Neural crest cell (in vitro differentiated cells): ENCODE measurements at regions not wholly inside any gene's neighbourhood (a gene's known extent, or its start where the extent isn't known, plus 50 kb on each side); places are given as distances from the start of the nearest gene placed in this dataset.

ENCODE experiments used
- DNase-seq: peaks from one replicate; pipeline ENCODE4 v3.0.0; 2021; ENCODE audit warnings: low read depth, mixed read lengths, low spot score
- H3K27ac Mint-ChIP-seq: one replicate; pipeline ENCODE4 v1.8.0; 2021; ENCODE audit warnings: mild to moderate bottlenecking, mixed read lengths; ENCODE audit not compliant: unreplicated experiment
- H3K27me3 Mint-ChIP-seq: 2 replicates; pipeline ENCODE4 v1.8.0; 2021; ENCODE audit warnings: low read depth, mild to moderate bottlenecking, mixed read lengths
- H3K36me3 Mint-ChIP-seq: 2 replicates; pipeline ENCODE4 v1.8.0; 2021; ENCODE audit warnings: low read depth, mild to moderate bottlenecking, mixed read lengths
- H3K4me1 Mint-ChIP-seq: 2 replicates; pipeline ENCODE4 v1.8.0; 2021; ENCODE audit warnings: mixed read lengths
- H3K4me3 Mint-ChIP-seq: one replicate; pipeline ENCODE4 v1.8.0; 2021; ENCODE audit warnings: mild to moderate bottlenecking, mixed read lengths
- H3K9me3 Mint-ChIP-seq: 2 replicates; pipeline ENCODE4 v1.8.0; 2021; ENCODE audit warnings: mixed read lengths
- CTCF ChIP-seq: fragments of 200-600 bp; sonication (generic); conservative IDR thresholded peaks from 2 replicates; pipeline ENCODE4 v1.5.0; 2021; ENCODE audit warnings: antibody characterized with exemption, mild to moderate bottlenecking

GRCh38 chrX:39840581-39841093 is 257.1 kb downstream of the BCOR start:
- Mint-ChIP-seq H3K27ac (no peak overlapping the region), H3K27me3 (no peaks in the 10 kb centered on the region), H3K4me3 (no peak overlapping the region), H3K36me3 (no peaks in the 10 kb centered on the region), H3K4me1 (peaks cover 21% of the 10 kb centered on the region), H3K9me3 (no peaks in the 10 kb centered on the region)
- no peak for DNase-seq
- no peak for TF ChIP-seq CTCF

- no peaks in the 10 kb centered on the region for H3K27me3 Mint-ChIP-seq
- no peak overlapping the region for H3K27ac Mint-ChIP-seq
- no peak overlapping the region for H3K4me3 Mint-ChIP-seq
- DNase-seq = no peak
- TF ChIP-seq CTCF = no peak
- no peaks in the 10 kb centered on the region for H3K36me3 Mint-ChIP-seq
- H3K9me3 Mint-ChIP-seq = no peaks in the 10 kb centered on the region
- H3K4me1 Mint-ChIP-seq = peaks cover 21% of the 10 kb centered on the region
Measured at GRCh38 chrX:39841604-39842003, 256.2 kb downstream of the BCOR start.

GRCh38 chrX:39842281-39842973 is 255.3 kb downstream of the BCOR start:
- Mint-ChIP-seq H3K4me1 (peaks cover 21% of the 10 kb centered on the region), H3K9me3 (no peaks in the 10 kb centered on the region), H3K27me3 (no peaks in the 10 kb centered on the region), H3K36me3 (no peaks in the 10 kb centered on the region), H3K4me3 (no peak overlapping the region), H3K27ac (no peak overlapping the region)
- TF ChIP-seq CTCF = no peak
- DNase-seq = no peak

GRCh38 chrX:39843318-39843717 is 254.4 kb downstream of the BCOR start:
- peaks cover 21% of the 10 kb centered on the region for H3K4me1 Mint-ChIP-seq
- DNase-seq = no peak
- no peak overlapping the region for H3K27ac Mint-ChIP-seq
- no peaks in the 10 kb centered on the region for H3K27me3 Mint-ChIP-seq
- no peak overlapping the region for H3K4me3 Mint-ChIP-seq
- H3K36me3 Mint-ChIP-seq = no peaks in the 10 kb centered on the region
- TF ChIP-seq CTCF = no peak
- no peaks in the 10 kb centered on the region for H3K9me3 Mint-ChIP-seq

GRCh38 chrX:39845233-39845632 is 252.5 kb downstream of the BCOR start:
- no peak overlapping the region for H3K4me3 Mint-ChIP-seq
- peaks cover 4% of the 10 kb centered on the region for H3K9me3 Mint-ChIP-seq
- H3K27ac Mint-ChIP-seq = no peak overlapping the region
- no peaks in the 10 kb centered on the region for H3K36me3 Mint-ChIP-seq
- H3K27me3 Mint-ChIP-seq = no peaks in the 10 kb centered on the region
- no peak for DNase-seq
- peaks cover 26% of the 10 kb centered on the region for H3K4me1 Mint-ChIP-seq
- no peak for TF ChIP-seq CTCF
